Astrocyte (in vitro differentiated cells and primary cell): ENCODE measurements at regions not wholly inside any gene's neighbourhood (a gene's known extent, or its start where the extent isn't known, plus 50 kb on each side); places are given as distances from the start of the nearest gene placed in this dataset.

Experiments
- EZH2 ChIP-seq: IDR thresholded peaks from 2 replicates; pipeline ENCODE4 v1.6.1; 2012; ENCODE audit warnings: mild to moderate bottlenecking, low read length, inconsistent platforms; ENCODE audit not compliant: insufficient read depth
- TF ChIP-seq, protein P1 (sequence below): IDR thresholded peaks from 2 replicates; pipeline ENCODE4 v1.5.1; 2011; ENCODE audit warnings: low read depth, mild to moderate bottlenecking, inconsistent platforms, low read length, moderate library complexity; ENCODE audit not compliant: insufficient read depth

GRCh38 chr13:83355041-83355440, 527.2 kb downstream of the SLITRK1 start:
- TF ChIP-seq, protein P1, sequence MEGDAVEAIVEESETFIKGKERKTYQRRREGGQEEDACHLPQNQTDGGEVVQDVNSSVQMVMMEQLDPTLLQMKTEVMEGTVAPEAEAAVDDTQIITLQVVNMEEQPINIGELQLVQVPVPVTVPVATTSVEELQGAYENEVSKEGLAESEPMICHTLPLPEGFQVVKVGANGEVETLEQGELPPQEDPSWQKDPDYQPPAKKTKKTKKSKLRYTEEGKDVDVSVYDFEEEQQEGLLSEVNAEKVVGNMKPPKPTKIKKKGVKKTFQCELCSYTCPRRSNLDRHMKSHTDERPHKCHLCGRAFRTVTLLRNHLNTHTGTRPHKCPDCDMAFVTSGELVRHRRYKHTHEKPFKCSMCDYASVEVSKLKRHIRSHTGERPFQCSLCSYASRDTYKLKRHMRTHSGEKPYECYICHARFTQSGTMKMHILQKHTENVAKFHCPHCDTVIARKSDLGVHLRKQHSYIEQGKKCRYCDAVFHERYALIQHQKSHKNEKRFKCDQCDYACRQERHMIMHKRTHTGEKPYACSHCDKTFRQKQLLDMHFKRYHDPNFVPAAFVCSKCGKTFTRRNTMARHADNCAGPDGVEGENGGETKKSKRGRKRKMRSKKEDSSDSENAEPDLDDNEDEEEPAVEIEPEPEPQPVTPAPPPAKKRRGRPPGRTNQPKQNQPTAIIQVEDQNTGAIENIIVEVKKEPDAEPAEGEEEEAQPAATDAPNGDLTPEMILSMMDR = no peak
- TF ChIP-seq EZH2 = no peak
